Activated CD4-positive, alpha-beta T cell treated with anti-CD3 and anti-CD28 coated beads, Interleukin-2, amount 50 U/mL, for 48 hours (primary cell): ENCODE measurements at regions not wholly inside any gene's neighbourhood (a gene's known extent, or its start where the extent isn't known, plus 50 kb on each side); places are given as distances from the start of the nearest gene placed in this dataset.

Experiments used
- DNase-seq, 2 experiments: peaks; one replicate each; pipeline ENCODE4 v3.0.0-alpha.2; 2020

GRCh38 chr20:60214901-60215815 lies 256.9 kb downstream of the CDH26 start:
- no peak for DNase-seq

GRCh38 chr20:60215816-60216730 lies 257.9 kb downstream of the CDH26 start:
- DNase-seq = no peak

GRCh38 chr20:60219231-60219630 lies 261.0 kb downstream of the CDH26 start:
- no peak for DNase-seq

- no peak for DNase-seq
These were observed 261.9 kb downstream of the CDH26 start for GRCh38 chr20:60219984-60220562.

GRCh38 chr20:60220706-60221105 lies 262.5 kb downstream of the CDH26 start:
- DNase-seq = no peak

- DNase-seq = no peak
These were observed 263.4 kb downstream of the CDH26 start for GRCh38 chr20:60221593-60221992.

GRCh38 chr20:60222497-60222896 lies 264.3 kb downstream of the CDH26 start:
- DNase-seq = no peak

GRCh38 chr20:60223174-60223573 lies 265.0 kb downstream of the CDH26 start:
- DNase-seq = no peak

GRCh38 chr20:60224914-60225313 lies 266.7 kb downstream of the CDH26 start:
- no peak for DNase-seq

GRCh38 chr20:60228255-60228654 lies 270.0 kb downstream of the CDH26 start:
- no peak for DNase-seq

GRCh38 chr20:60232380-60232779 lies 274.2 kb downstream of the CDH26 start:
- no peak for DNase-seq

- no peak for DNase-seq
These were observed 274.9 kb downstream of the CDH26 start for GRCh38 chr20:60233018-60233630.

GRCh38 chr20:60236613-60237012 lies 278.4 kb downstream of the CDH26 start:
- no peak for DNase-seq

- no peak for DNase-seq
These were observed 279.8 kb downstream of the CDH26 start for GRCh38 chr20:60237981-60238380.

- DNase-seq = no peak
These were observed 280.9 kb downstream of the CDH26 start for GRCh38 chr20:60238992-60239660.

- no peak for DNase-seq
These were observed 281.7 kb downstream of the CDH26 start for GRCh38 chr20:60239956-60240355.

GRCh38 chr20:60240415-60240814 lies 282.2 kb downstream of the CDH26 start:
- no peak for DNase-seq

- DNase-seq = no peak
These were observed 282.8 kb downstream of the CDH26 start for GRCh38 chr20:60240986-60241385.

GRCh38 chr20:60242836-60243505 lies 284.7 kb downstream of the CDH26 start:
- DNase-seq = no peak

- no peak for DNase-seq
These were observed 286.3 kb downstream of the CDH26 start for GRCh38 chr20:60244373-60245146.

GRCh38 chr20:60246751-60247150 lies 288.5 kb downstream of the CDH26 start:
- DNase-seq = no peak
